Suprapubic skin (tissue), 4 donors: ENCODE measurements at regions not wholly inside any gene's neighbourhood (a gene's known extent, or its start where the extent isn't known, plus 50 kb on each side); places are given as distances from the start of the nearest gene placed in this dataset.

ENCODE experiments used
- EP300 ChIP-seq: sonication (generic); formaldehyde crosslinking; IDR thresholded peaks from one replicate; pipeline ENCODE4 v1.6.1; 2017; ENCODE audit warnings: antibody characterized with exemption
- POLR2A ChIP-seq, 2 donors: fragments of 450-650 bp; IDR thresholded peaks; one replicate each; pipeline ENCODE4 v1.6.1; 2017; ENCODE audit warnings: antibody characterized with exemption in 2 of 2, mild to moderate bottlenecking in 2 of 2, moderate library complexity in 2 of 2
- POLR2AphosphoS5 ChIP-seq, 3 donors: sonication (generic); formaldehyde crosslinking; IDR thresholded peaks; one replicate each; pipeline ENCODE4 v1.6.1; 2017; ENCODE audit warnings: antibody characterized with exemption in 3 of 3
- TF ChIP-seq, protein P1 (sequence below), 2 donors: fragments of 200-600 bp in 1 of 2; fragments of 450-650 bp in 1 of 2; sonication (generic) in 1 of 2; IDR thresholded peaks; one replicate each; pipeline ENCODE4 v1.5.1; 2016 to 2019; ENCODE audit warnings: antibody characterized with exemption in 2 of 2, mild to moderate bottlenecking in 1 of 2, moderate library complexity in 1 of 2

DNA sequence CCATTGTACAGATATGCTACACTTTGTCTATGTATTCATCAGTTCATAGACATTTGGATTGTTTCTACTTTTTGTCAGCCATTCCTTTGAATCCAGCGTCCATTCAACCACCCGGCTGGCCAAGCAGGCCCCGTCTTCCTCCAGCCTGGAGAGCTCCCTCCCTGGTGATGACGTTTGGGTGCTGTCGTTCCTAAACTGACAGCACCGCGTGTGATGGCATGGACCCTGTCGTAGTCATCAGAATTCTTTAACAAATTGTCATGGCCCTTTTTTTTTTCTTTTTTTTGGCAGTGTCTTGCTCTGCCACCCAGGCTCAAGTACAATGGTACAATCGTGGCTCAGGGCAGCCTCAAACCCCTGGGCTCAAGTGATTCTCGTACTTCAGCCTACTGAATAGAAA is 138.6 kb upstream of the ERRFI1 start:
- TF ChIP-seq, protein P1, sequence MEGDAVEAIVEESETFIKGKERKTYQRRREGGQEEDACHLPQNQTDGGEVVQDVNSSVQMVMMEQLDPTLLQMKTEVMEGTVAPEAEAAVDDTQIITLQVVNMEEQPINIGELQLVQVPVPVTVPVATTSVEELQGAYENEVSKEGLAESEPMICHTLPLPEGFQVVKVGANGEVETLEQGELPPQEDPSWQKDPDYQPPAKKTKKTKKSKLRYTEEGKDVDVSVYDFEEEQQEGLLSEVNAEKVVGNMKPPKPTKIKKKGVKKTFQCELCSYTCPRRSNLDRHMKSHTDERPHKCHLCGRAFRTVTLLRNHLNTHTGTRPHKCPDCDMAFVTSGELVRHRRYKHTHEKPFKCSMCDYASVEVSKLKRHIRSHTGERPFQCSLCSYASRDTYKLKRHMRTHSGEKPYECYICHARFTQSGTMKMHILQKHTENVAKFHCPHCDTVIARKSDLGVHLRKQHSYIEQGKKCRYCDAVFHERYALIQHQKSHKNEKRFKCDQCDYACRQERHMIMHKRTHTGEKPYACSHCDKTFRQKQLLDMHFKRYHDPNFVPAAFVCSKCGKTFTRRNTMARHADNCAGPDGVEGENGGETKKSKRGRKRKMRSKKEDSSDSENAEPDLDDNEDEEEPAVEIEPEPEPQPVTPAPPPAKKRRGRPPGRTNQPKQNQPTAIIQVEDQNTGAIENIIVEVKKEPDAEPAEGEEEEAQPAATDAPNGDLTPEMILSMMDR (IDR thresholded peaks at IDR 0.05): no peak
- no peak for TF ChIP-seq POLR2A (IDR thresholded peaks at IDR 0.05)
- no peak for TF ChIP-seq EP300
- TF ChIP-seq POLR2AphosphoS5 (IDR thresholded peaks at IDR 0.05): no peak
